ENCODE measurements at regions not wholly inside any gene's neighbourhood (a gene's known extent, or its start where the extent isn't known, plus 50 kb on each side); places are given as distances from the start of the nearest gene placed in this dataset.

- no peak for DNase-seq (ENCODE audit: low read depth)
These were observed 399.4 kb upstream of the HNRNPA3 start for GRCh38 chr2:176813156-176813555.

DNA sequence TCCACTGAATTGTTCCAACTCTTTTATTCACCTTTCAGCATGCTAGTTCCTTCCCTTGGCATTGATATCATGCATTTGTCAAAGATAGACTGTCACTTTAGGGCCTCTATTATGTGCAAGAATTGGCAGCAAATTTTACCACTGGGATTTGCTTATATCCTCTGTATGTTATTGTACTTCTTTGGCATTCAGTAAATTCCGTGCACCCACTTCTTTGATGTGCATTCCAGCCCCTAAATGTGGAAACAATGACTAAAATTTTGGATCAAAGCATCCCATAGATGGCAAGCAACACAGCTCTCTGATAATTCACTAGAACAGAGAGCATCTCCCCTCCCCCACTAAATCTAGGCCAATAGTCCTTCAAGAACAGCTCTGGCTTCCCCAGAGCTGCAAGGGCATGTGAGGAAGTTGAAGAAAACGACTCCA, 399.0 kb upstream of the HNRNPA3 start:
- DNase-seq (ENCODE audit: low read depth) = no peak

GRCh38 chr2:176814274-176814673, 398.3 kb upstream of the HNRNPA3 start:
- DNase-seq (ENCODE audit: low read depth) = no peak

DNA sequence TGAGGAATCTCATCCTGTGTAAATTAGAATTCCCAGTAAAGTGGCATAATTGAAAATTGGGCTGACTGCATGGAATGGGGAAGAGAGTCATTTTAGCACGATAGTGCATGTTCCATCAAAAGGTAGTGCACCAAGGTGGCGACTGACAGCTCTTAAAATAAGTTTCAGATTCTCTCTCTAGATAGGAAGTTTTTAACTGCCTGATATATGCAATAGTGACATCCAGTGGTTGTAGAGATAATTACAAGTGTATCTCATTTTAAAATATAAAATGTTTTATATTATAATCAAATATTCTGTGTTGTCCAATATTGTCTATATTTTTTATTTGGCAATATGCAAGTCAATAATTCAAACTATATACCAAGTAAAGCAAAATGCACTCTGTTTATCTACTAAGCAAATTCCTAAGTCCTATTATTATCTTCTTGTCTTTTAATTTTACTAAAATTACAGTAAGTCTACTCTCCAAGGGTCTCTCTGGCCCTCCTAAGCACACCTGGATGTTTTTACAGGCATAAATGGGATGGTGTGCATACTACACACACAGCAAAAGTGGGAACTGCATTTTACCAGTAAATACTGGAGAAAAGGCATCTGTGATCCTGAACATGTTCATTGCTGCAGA, 397.7 kb upstream of the HNRNPA3 start:
- DNase-seq (ENCODE audit: low read depth) = no peak

DNA sequence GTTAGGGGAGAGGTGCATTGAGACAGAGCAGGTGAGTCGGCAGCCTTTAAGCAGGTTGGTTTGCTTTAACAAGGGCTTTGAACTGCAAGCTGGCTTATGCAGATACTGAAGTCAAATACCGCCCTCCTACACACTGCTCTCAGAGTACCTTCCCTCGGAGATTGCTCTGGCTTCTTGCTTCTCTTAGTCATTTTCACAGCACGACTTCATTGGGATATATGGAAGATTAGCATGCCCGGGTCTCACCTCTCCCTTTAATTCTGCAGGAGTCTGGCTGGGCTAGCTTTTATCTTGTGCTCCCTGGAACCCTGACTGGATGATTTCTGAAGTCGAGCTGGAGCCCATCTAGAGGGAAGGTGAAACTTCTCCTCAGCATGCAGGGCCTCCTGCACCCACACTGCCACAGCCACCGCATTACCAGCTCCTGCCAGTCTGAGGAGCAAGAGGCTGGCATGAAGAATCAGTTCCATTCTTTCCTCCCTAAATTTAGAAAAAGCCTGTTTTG, 395.5 kb upstream of the HNRNPA3 start:
- no peak for DNase-seq (ENCODE audit: low read depth)

GRCh38 chr2:176818076-176818475, 394.5 kb upstream of the HNRNPA3 start:
- no peak for DNase-seq (ENCODE audit: low read depth)

GRCh38 chr2:176818617-176819016, 394.0 kb upstream of the HNRNPA3 start:
- no peak for DNase-seq (ENCODE audit: low read depth)

- DNase-seq (ENCODE audit: low read depth) = no peak
These were observed 393.3 kb upstream of the HNRNPA3 start for GRCh38 chr2:176819306-176819705.

- DNase-seq (ENCODE audit: low read depth) = no peak
These were observed 392.1 kb upstream of the HNRNPA3 start for GRCh38 chr2:176820371-176820932.

DNA sequence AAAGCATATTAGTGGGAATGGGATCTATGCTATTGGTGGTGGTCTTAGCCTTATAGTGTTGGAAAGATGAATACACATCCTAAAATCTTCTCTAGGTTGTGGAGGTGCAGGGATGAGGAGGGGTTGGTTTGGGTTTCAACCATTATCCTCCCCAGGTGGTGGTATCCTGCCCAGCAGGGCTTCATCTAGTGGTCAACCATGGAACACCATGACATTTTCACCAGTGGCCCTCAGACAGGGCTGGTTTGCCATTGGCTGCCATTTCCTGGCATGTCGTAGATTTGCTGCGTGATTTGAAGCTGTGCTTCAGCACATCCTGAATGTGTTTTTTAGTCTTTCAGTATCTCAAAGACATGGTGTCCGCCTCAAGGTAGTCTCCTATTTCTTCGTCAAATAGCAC, 391.2 kb upstream of the HNRNPA3 start:
- DNase-seq (ENCODE audit: low read depth) = no peak

DNA sequence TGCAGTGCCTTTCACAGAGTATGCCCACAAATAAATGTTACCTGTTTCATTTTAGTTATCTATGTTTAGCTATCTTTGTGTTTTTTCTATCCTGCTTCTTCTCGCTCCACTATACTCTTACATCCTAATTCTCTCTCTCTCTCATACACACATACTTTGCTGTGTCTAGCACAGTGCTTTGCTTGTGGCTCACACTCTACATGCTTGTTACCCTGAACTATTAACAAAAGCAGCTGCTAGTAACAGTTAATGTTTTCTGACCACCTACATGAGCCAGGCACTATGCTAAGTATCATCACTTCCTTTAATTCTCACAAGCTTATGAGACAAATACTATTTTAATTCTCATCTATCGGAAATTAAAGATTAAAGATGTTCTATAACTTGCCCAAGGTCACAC, 390.5 kb upstream of the HNRNPA3 start:
- DNase-seq (ENCODE audit: low read depth) = no peak

GRCh38 chr2:176826356-176826755, 386.2 kb upstream of the HNRNPA3 start:
- no peak for DNase-seq (ENCODE audit: low read depth)

- DNase-seq (ENCODE audit: low read depth) = no peak
These were observed 385.5 kb upstream of the HNRNPA3 start for GRCh38 chr2:176826984-176827668.

- peak; percentile 10 for DNase-seq (ENCODE audit: low read depth)
These were observed 382.2 kb upstream of the HNRNPA3 start for GRCh38 chr2:176830362-176830761.

- no peak for DNase-seq (ENCODE audit: low read depth)
These were observed 380.5 kb upstream of the HNRNPA3 start for GRCh38 chr2:176832086-176832485.

DNA sequence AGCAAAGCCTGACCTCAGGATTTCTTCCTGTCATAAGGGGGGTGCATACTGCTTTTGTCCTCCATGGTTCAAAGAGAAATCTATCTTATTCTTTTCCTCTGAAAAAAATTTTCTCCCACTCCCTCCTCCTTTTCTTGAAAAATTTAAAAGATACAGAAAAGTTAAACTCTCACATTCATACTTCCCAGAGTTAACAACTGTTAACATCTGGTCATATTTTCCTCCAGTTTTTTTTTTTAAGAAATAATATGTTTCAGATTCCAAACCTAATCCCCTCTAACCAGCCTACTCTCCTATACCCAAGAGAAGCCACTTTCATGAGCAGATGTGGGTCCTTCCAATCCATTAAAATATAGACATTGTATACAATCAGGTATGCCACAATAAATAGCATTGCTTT, 378.9 kb upstream of the HNRNPA3 start:
- no peak for DNase-seq (ENCODE audit: low read depth)

GRCh38 chr2:176834226-176834625, 378.4 kb upstream of the HNRNPA3 start:
- DNase-seq (ENCODE audit: low read depth) = no peak

DNA sequence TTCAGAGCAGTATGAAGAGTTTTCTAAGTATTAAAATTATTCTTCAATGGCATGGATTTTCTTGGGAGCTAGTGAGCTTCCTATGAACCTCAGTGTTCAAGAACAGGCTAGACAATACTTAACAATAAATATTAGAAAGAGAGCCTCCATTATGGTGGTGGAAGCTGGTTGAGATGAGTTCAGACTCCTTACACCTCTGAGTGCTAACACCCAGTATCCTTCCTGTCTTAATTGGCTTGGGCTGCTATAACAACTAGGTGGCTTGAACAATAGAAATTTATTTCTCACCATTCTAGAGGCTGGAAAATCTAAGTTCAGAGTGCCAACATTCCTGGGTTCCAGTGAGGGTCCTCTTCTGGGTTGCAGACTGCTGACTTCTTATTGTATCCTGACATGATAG, 369.4 kb upstream of the HNRNPA3 start:
- no peak for DNase-seq (ENCODE audit: low read depth)

DNA sequence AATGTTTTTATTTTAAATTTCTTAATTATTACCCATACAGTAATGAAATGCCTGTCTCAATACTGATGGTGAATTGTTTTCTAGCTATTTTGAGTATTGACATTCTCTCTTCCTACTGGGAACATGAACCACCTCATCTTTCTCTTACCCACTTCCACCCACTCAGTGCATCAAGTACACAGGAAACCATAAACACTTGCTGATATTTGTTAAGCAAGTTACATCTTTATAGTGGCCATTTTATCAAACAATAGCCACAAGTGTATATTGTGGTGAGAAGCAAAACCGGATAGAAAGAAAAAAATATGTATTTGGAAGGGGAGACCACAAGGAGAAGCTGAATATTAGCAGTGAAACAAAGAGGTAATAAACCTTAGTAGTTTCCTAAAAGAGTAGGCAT, 368.1 kb upstream of the HNRNPA3 start:
- DNase-seq (ENCODE audit: low read depth) = no peak

DNA sequence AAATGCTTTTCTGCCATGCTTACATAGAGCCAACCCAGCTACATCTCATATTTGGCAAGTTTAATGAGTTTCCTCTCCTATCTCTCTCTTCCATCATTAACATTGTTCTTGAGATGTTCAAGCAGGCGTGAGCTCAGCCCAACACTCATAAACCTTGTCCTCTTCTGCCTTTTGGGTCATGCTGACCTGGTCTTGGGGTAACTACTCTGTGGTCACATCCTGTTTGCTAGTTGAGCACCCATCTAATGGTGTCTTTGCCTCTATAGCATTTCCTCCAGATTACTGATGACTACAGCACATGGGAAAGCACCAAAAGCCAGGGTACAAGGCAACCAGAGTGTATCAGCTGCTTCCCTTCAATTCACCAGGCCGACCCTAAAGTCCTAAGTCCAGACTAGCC, 366.9 kb upstream of the HNRNPA3 start:
- no peak for DNase-seq (ENCODE audit: low read depth)

- no peak for DNase-seq (ENCODE audit: low read depth)
These were observed 365.0 kb upstream of the HNRNPA3 start for GRCh38 chr2:176847575-176847974.

DNA sequence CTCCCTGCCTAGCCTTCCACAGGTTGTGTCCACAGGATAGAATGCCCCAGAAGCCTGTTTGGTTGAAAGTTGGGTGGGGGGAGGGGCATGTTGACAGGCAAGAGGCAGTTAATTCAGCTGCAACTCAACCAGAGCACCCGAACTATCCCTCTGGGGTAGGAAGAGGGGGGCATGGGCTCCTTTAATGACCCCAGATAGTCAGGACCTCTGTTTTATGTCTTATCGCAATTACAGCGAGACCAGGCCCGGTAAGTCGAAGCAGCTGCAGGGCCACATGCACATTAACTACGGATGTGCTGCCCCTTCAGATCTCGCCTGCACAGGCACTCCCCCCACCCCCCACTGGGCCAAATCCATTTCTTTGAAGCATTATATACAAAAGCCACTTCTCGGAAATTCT, 363.8 kb upstream of the HNRNPA3 start:
- no peak for DNase-seq (ENCODE audit: low read depth)

DNA sequence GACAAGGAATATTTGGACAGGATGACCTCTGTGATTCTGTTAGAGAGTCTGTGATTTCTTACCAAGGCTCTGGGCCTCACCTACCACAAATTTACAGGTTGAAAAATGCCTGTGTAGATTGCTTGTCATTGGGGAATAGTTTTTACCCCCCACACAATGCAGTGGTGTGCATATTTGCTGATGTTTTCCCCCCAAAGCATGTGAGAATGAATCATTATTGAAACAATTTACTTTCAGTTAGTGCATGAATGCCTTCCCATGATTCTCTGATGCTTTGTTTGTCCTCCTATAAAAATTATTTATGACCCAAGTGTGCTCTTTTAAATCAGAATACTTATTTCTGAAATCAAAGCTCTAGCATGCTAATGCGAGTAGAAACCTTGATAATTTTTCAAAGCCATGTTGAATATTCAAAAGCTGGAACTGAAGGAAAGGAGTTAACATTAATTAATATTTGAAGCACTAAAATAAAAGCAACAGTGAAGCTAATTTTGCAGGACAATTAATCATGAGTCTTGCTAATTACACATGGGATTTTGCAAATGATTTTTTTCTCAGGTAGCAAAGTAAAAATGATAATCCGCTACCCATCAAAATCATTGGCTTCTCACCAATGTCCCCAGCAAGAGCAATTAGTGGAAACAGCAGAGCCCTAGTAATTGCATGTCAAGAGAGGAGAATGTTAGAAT, 361.2 kb upstream of the HNRNPA3 start:
- no peak for DNase-seq (ENCODE audit: low read depth)

All from Daoy (cell line).